ENCODE measurements at regions not wholly inside any gene's neighbourhood (a gene's known extent, or its start where the extent isn't known, plus 50 kb on each side); places are given as distances from the start of the nearest gene placed in this dataset.

DNA sequence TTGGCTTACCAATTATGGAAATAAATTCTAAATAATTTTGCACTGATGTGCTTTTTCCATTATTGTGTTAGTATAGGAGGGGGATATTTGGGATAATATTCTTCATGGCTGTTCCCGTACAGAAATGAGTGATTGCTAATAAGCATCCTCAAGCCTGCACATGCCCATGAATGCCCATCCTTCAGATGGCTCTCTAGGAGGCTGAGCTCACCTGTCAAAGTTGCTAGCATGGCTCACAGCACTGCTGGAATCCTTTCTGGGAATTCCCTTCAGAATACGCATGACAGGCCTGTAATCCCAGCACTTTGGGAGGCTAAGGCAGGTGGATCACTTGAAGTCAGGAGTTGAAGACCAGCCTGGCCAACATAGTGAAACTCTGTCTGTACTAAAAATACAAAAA, 124.1 kb downstream of the NXNL2 start:
- Mint-ChIP-seq H3K4me3 (no peak overlapping the region), H3K36me3 (ENCODE audit: low read depth) (peaks cover 3% of the 10 kb centered on the region), H3K9me3 (peaks cover 2% of the 10 kb centered on the region), H3K4me1 (peaks cover 4% of the 10 kb centered on the region), H3K27ac (ENCODE audit: unreplicated experiment) (no peak overlapping the region), H3K27me3 (ENCODE audit: low read depth) (peaks cover 6% of the 10 kb centered on the region)
- DNase-seq (ENCODE audit: low read depth, low spot score): no peak
- TF ChIP-seq, protein P1, sequence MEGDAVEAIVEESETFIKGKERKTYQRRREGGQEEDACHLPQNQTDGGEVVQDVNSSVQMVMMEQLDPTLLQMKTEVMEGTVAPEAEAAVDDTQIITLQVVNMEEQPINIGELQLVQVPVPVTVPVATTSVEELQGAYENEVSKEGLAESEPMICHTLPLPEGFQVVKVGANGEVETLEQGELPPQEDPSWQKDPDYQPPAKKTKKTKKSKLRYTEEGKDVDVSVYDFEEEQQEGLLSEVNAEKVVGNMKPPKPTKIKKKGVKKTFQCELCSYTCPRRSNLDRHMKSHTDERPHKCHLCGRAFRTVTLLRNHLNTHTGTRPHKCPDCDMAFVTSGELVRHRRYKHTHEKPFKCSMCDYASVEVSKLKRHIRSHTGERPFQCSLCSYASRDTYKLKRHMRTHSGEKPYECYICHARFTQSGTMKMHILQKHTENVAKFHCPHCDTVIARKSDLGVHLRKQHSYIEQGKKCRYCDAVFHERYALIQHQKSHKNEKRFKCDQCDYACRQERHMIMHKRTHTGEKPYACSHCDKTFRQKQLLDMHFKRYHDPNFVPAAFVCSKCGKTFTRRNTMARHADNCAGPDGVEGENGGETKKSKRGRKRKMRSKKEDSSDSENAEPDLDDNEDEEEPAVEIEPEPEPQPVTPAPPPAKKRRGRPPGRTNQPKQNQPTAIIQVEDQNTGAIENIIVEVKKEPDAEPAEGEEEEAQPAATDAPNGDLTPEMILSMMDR (conservative IDR thresholded peaks at IDR 0.05): no peak

DNA sequence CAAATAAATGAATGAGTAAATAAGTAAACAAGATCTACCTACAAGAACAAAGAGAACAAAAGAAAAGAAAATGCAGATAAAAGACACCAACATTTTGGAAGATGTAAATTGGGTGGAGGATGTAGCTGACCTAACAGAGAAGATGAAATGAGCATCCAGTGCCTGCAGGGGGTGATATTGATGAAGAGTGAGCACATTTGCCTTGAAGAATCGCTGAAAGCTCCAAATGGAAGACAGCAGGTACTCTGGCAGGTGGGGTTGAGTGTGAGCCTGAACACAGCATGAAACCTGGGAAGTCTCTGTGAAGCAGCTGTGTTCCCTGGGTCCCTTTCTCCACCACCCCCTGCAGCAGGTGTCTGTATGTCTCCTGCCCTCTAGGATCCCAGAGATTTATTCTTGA, 125.6 kb downstream of the NXNL2 start:
- Mint-ChIP-seq H3K9me3 (peaks cover 2% of the 10 kb centered on the region), H3K36me3 (ENCODE audit: low read depth) (peaks cover 3% of the 10 kb centered on the region), H3K27ac (ENCODE audit: unreplicated experiment) (no peak overlapping the region), H3K27me3 (ENCODE audit: low read depth) (peaks cover 6% of the 10 kb centered on the region), H3K4me1 (peaks cover 4% of the 10 kb centered on the region), H3K4me3 (no peak overlapping the region)
- no peak for DNase-seq (ENCODE audit: low read depth, low spot score)
- TF ChIP-seq, protein P1 (conservative IDR thresholded peaks at IDR 0.05): peak; percentile 56

DNA sequence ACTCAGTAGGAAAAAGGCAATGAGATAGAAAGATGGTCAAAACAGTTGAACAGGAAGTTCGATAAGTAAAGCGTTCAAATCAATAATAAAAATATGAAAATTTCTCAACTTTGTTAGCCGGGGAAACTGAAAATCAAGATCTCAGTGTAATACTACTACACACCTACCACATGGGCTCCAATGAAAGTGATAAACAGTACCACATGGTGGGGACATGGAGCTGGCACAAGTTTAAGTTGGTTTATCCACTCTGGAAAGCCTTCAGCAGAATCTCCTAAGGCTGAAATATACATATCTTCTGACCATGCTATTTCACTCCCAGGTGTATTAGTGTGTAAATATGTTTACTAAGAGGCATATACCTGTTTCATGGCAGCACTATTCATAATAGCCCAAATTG, 126.8 kb downstream of the NXNL2 start:
- TF ChIP-seq, protein P1 (conservative IDR thresholded peaks at IDR 0.05): no peak
- no peak overlapping the region for H3K27ac Mint-ChIP-seq (ENCODE audit: unreplicated experiment)
- peaks cover 9% of the 10 kb centered on the region for H3K27me3 Mint-ChIP-seq (ENCODE audit: low read depth)
- no peak overlapping the region for H3K4me3 Mint-ChIP-seq
- peaks cover 4% of the 10 kb centered on the region for H3K4me1 Mint-ChIP-seq
- DNase-seq (ENCODE audit: low read depth, low spot score): no peak
- H3K36me3 Mint-ChIP-seq (ENCODE audit: low read depth): peaks cover 3% of the 10 kb centered on the region
- peaks cover 2% of the 10 kb centered on the region for H3K9me3 Mint-ChIP-seq

DNA sequence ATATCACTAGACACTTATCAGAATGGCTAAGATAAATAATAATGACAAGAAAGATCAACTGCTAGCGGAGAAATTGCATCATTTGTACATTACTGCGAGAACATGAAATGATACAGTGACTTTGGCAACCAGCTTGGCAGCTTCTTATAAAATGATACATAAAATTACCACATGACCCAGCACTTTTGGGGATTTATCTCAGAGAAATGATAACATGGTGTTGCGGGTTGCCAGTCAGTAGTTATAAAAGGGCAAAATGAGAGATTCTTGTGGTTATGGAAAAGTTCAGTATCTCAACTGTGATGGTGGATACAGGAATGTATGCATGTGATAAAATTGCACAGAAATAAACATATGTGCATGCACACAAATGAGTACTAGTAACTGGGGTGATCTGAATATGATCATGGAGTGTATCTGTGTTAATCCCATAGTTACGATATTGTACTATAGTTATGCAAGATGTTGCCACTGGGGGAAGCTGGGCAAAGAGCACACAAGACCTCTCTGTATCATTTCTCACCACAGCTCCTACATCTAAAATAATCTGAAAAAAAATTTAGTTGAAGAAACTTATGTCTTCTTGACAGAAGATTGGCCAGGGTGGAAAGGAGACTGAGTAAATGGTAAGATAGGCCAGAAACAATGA, 128.9 kb downstream of the NXNL2 start:
- DNase-seq (ENCODE audit: low read depth, low spot score): no peak

DNA sequence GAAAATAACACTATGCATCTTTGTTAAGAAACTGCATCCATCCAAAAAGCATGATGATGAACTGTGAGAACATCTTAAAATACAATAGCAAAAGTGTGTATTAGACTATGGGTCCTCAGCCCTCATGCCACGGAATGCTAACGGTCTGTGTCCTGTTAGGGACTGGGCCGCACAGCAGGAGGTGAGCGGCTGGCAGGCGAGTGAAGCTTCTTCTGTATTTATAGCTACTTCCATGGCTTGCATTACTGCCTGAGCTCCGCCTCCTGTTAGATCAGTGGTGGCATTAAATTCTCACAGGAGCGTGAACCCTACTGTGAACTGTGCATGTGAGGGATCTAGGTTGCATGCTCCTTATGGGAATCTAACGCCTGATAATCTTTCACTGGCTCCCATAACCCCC, 129.8 kb downstream of the NXNL2 start:
- Mint-ChIP-seq H3K27ac (ENCODE audit: unreplicated experiment) (no peak overlapping the region), H3K4me1 (no peaks in the 10 kb centered on the region), H3K36me3 (ENCODE audit: low read depth) (peaks cover 3% of the 10 kb centered on the region), H3K27me3 (ENCODE audit: low read depth) (peaks cover 11% of the 10 kb centered on the region), H3K4me3 (no peak overlapping the region), H3K9me3 (peaks cover 2% of the 10 kb centered on the region)
- DNase-seq (ENCODE audit: low read depth, low spot score): no peak
- TF ChIP-seq, protein P1 (conservative IDR thresholded peaks at IDR 0.05): no peak

More for the DNA sequence above, 128.9 kb downstream of the NXNL2 start:
- H3K36me3 Mint-ChIP-seq (ENCODE audit: low read depth): peaks cover 3% of the 10 kb centered on the region
- peaks cover 2% of the 10 kb centered on the region for H3K9me3 Mint-ChIP-seq
- TF ChIP-seq, protein P1 (conservative IDR thresholded peaks at IDR 0.05): no peak
- no peak overlapping the region for H3K27ac Mint-ChIP-seq (ENCODE audit: unreplicated experiment)
- no peaks in the 10 kb centered on the region for H3K4me1 Mint-ChIP-seq
- no peak overlapping the region for H3K4me3 Mint-ChIP-seq
- H3K27me3 Mint-ChIP-seq (ENCODE audit: low read depth): peaks cover 11% of the 10 kb centered on the region
